GM23338 (cell line): ENCODE measurements at regions not wholly inside any gene's neighbourhood (a gene's known extent, or its start where the extent isn't known, plus 50 kb on each side); places are given as distances from the start of the nearest gene placed in this dataset.

ENCODE experiments used
- ATAC-seq: fragments of 200-7000 bp; cut with Tn5 transposase; 3 replicates; pipeline ENCODE4 v1.9.1; 2020
- DNase-seq: peaks from one replicate; pipeline ENCODE4 v3.0.0-alpha.2; 2015; ENCODE audit warnings: low spot score
- H2AFZ ChIP-seq: fragments of 200-600 bp; sonication (generic); 2 replicates; pipeline ENCODE4 v1.8.0; 2016; ENCODE audit warnings: antibody characterized with exemption, mild to moderate bottlenecking, moderate library complexity
- H3F3A ChIP-seq: fragments of 200-600 bp; sonication (generic); replicated peaks from 2 replicates; pipeline ENCODE4 v1.8.0; 2017; ENCODE audit warnings: antibody characterized with exemption, mixed run types, low read depth
- H3K27ac ChIP-seq: fragments of 200-600 bp; sonication (generic); 2 replicates; pipeline ENCODE4 v1.6.1; 2016; ENCODE audit warnings: low read depth
- H3K27me3 ChIP-seq: fragments of 200-600 bp; sonication (generic); 2 replicates; pipeline ENCODE4 v1.8.0; 2016; ENCODE audit warnings: mild to moderate bottlenecking, mixed run types, moderate library complexity; ENCODE audit not compliant: insufficient read depth
- H3K36me3 ChIP-seq: fragments of 200-600 bp; sonication (generic); 2 replicates; pipeline ENCODE4 v1.8.0; 2016; ENCODE audit warnings: mild to moderate bottlenecking; ENCODE audit not compliant: insufficient read depth
- H3K4me1 ChIP-seq: fragments of 200-600 bp; sonication (generic); 2 replicates; pipeline ENCODE4 v1.8.0; 2016; ENCODE audit warnings: mild to moderate bottlenecking, moderate library complexity; ENCODE audit not compliant: insufficient read depth
- H3K4me2 ChIP-seq: fragments of 200-600 bp; sonication (generic); 2 replicates; pipeline ENCODE4 v1.7.1; 2017; ENCODE audit warnings: mixed run types
- H3K4me3 ChIP-seq: fragments of 200-600 bp; sonication (generic); 2 replicates; pipeline ENCODE4 v1.6.1; 2016; ENCODE audit warnings: mixed run types
- H3K79me2 ChIP-seq: fragments of 200-600 bp; sonication (generic); replicated peaks from 2 replicates; pipeline ENCODE4 v1.8.0; 2017; ENCODE audit warnings: mild to moderate bottlenecking; ENCODE audit not compliant: insufficient read depth
- H3K9me2 ChIP-seq: fragments of 200-600 bp; sonication (generic); 2 replicates; pipeline ENCODE4 v1.8.0; 2017; ENCODE audit not compliant: insufficient read depth
- H4K20me1 ChIP-seq: fragments of 200-600 bp; sonication (generic); replicated peaks from 2 replicates; pipeline ENCODE4 v1.8.0; 2017; ENCODE audit warnings: mild to moderate bottlenecking; ENCODE audit not compliant: insufficient read depth
- H3K27ac Mint-ChIP-seq: 2 replicates; pipeline ENCODE4 v1.8.0; 2020; ENCODE audit warnings: inconsistent platforms, mild to moderate bottlenecking, moderate library complexity, mixed read lengths
- H3K27me3 Mint-ChIP-seq: 3 replicates; pipeline ENCODE4 v1.8.0; 2022; ENCODE audit warnings: low read depth, mild to moderate bottlenecking, moderate library complexity, mixed read lengths, inconsistent platforms; ENCODE audit not compliant: insufficient read depth, poor library complexity
- H3K36me3 Mint-ChIP-seq: 3 replicates; pipeline ENCODE4 v1.8.0; 2021; ENCODE audit warnings: low read depth, mild to moderate bottlenecking, inconsistent platforms, moderate library complexity, mixed read lengths
- H3K4me1 Mint-ChIP-seq: 3 replicates; pipeline ENCODE4 v1.8.0; 2020; ENCODE audit warnings: mild to moderate bottlenecking, inconsistent platforms, mixed read lengths
- H3K4me3 Mint-ChIP-seq: 3 replicates; pipeline ENCODE4 v1.8.0; 2021; ENCODE audit warnings: moderate library complexity, mild to moderate bottlenecking, inconsistent platforms, mixed read lengths
- H3K9me3 Mint-ChIP-seq: 3 replicates; pipeline ENCODE4 v1.8.0; 2020; ENCODE audit warnings: moderate library complexity, mild to moderate bottlenecking, inconsistent platforms, mixed read lengths
- CREB1 ChIP-seq: fragments of 250-450 bp; sonication (Bioruptor Pico); IDR thresholded peaks from 2 replicates; pipeline ENCODE4 v1.5.0; 2020; ENCODE audit warnings: low read depth, mild to moderate bottlenecking, moderate library complexity
- EZH2phosphoT487 ChIP-seq: fragments of 200-600 bp; sonication (generic); IDR thresholded peaks from one replicate; pipeline ENCODE4 v1.8.1; 2018; ENCODE audit warnings: antibody characterized with exemption; ENCODE audit not compliant: unreplicated experiment
- JUNB ChIP-seq: IDR thresholded peaks from one replicate; pipeline ENCODE4 v1.6.1; 2016; ENCODE audit warnings: antibody characterized with exemption; ENCODE audit not compliant: unreplicated experiment
- NANOG ChIP-seq: IDR thresholded peaks from 2 replicates; pipeline ENCODE4 v1.6.1; 2016; ENCODE audit warnings: antibody characterized with exemption, borderline replicate concordance
- POLR2AphosphoS5 ChIP-seq: IDR thresholded peaks from 2 replicates; pipeline ENCODE4 v1.6.1; 2016; ENCODE audit warnings: antibody characterized with exemption, low read depth
- STAT1 ChIP-seq: IDR thresholded peaks from one replicate; pipeline ENCODE4 v1.6.1; 2016; ENCODE audit warnings: antibody characterized with exemption; ENCODE audit not compliant: unreplicated experiment
- ZNF114 ChIP-seq: fragments of 250-450 bp; sonication (Bioruptor Pico); IDR thresholded peaks from 2 replicates; pipeline ENCODE4 v1.5.0; 2020; ENCODE audit warnings: mild to moderate bottlenecking, moderate library complexity
- ZNF331 ChIP-seq: fragments of 250-450 bp; sonication (Bioruptor Pico); IDR thresholded peaks from 2 replicates; pipeline ENCODE4 v1.5.0; 2020; ENCODE audit warnings: low read depth, mild to moderate bottlenecking, moderate library complexity
- TF ChIP-seq, protein P1 (sequence below): IDR thresholded peaks from 2 replicates; pipeline ENCODE4 v1.6.1; 2016; ENCODE audit warnings: antibody characterized with exemption
- TF ChIP-seq, protein P2 (sequence below): IDR thresholded peaks from one replicate; pipeline ENCODE4 v1.6.1; 2018; ENCODE audit warnings: antibody characterized with exemption; ENCODE audit not compliant: unreplicated experiment
- TF ChIP-seq, protein P3 (sequence below), 2 experiments: fragments of 200-600 bp in 1 of 2; sonication (generic) in 1 of 2; conservative IDR thresholded peaks; 2 replicates each; pipeline versions ENCODE4 v1.5.1 to v1.6.1; 2016 to 2017; ENCODE audit warnings: antibody characterized with exemption in 2 of 2, low read depth in 2 of 2, mild to moderate bottlenecking in 2 of 2, moderate library complexity in 1 of 2
- TF ChIP-seq, protein P4 (sequence below): fragments of 250-450 bp; sonication (Bioruptor Pico); IDR thresholded peaks from 2 replicates; pipeline ENCODE4 v1.5.0; 2020; ENCODE audit warnings: mild to moderate bottlenecking, moderate library complexity

DNA sequence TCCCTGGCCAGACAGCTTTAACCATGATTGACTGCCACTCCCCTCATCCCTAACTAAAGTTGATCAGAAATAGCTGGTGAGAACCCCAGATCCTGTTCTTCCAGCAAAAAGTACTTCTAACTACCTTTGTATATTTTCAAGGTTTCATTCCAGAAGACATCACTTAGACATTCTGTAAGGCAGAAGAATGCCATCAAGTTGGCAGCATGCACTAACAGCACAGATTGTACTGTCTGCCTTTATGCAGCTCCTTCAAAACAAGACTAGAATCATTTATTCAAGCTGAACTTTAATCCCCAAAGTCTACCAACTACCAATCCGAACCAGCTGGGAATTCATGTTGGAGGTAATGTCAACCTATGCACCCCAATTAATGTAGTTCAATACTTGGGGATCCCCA, 167.6 kb upstream of the KLHL1 start:
- Histone ChIP-seq H3K4me2 (no peak overlapping the region), H3K9me2 (no peaks in the 10 kb centered on the region), H4K20me1 (no peaks in the 10 kb centered on the region), H2AFZ (no peak overlapping the region), H3K4me1 (no peaks in the 10 kb centered on the region), H3K27ac (no peak overlapping the region), H3F3A (no peaks in the 10 kb centered on the region), H3K79me2 (no peaks in the 10 kb centered on the region), H3K27me3 (no peaks in the 10 kb centered on the region), H3K36me3 (no peaks in the 10 kb centered on the region), H3K4me3 (no peak overlapping the region)
- no peak overlapping the region for H3K27ac Mint-ChIP-seq
- no peaks in the 10 kb centered on the region for H3K27me3 Mint-ChIP-seq
- TF ChIP-seq, protein P1, sequence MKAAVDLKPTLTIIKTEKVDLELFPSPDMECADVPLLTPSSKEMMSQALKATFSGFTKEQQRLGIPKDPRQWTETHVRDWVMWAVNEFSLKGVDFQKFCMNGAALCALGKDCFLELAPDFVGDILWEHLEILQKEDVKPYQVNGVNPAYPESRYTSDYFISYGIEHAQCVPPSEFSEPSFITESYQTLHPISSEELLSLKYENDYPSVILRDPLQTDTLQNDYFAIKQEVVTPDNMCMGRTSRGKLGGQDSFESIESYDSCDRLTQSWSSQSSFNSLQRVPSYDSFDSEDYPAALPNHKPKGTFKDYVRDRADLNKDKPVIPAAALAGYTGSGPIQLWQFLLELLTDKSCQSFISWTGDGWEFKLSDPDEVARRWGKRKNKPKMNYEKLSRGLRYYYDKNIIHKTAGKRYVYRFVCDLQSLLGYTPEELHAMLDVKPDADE = no peak
- TF ChIP-seq, protein P2, sequence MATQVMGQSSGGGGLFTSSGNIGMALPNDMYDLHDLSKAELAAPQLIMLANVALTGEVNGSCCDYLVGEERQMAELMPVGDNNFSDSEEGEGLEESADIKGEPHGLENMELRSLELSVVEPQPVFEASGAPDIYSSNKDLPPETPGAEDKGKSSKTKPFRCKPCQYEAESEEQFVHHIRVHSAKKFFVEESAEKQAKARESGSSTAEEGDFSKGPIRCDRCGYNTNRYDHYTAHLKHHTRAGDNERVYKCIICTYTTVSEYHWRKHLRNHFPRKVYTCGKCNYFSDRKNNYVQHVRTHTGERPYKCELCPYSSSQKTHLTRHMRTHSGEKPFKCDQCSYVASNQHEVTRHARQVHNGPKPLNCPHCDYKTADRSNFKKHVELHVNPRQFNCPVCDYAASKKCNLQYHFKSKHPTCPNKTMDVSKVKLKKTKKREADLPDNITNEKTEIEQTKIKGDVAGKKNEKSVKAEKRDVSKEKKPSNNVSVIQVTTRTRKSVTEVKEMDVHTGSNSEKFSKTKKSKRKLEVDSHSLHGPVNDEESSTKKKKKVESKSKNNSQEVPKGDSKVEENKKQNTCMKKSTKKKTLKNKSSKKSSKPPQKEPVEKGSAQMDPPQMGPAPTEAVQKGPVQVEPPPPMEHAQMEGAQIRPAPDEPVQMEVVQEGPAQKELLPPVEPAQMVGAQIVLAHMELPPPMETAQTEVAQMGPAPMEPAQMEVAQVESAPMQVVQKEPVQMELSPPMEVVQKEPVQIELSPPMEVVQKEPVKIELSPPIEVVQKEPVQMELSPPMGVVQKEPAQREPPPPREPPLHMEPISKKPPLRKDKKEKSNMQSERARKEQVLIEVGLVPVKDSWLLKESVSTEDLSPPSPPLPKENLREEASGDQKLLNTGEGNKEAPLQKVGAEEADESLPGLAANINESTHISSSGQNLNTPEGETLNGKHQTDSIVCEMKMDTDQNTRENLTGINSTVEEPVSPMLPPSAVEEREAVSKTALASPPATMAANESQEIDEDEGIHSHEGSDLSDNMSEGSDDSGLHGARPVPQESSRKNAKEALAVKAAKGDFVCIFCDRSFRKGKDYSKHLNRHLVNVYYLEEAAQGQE = no peak
- TF ChIP-seq EZH2phosphoT487 (no peak), ZNF331 (CRISPR knock-in tag) (no peak), CREB1 (CRISPR knock-in tag) (no peak), POLR2AphosphoS5 (no peak), STAT1 (no peak), NANOG (no peak), ZNF114 (CRISPR knock-in tag) (no peak), JUNB (no peak)
- TF ChIP-seq, protein P3, sequence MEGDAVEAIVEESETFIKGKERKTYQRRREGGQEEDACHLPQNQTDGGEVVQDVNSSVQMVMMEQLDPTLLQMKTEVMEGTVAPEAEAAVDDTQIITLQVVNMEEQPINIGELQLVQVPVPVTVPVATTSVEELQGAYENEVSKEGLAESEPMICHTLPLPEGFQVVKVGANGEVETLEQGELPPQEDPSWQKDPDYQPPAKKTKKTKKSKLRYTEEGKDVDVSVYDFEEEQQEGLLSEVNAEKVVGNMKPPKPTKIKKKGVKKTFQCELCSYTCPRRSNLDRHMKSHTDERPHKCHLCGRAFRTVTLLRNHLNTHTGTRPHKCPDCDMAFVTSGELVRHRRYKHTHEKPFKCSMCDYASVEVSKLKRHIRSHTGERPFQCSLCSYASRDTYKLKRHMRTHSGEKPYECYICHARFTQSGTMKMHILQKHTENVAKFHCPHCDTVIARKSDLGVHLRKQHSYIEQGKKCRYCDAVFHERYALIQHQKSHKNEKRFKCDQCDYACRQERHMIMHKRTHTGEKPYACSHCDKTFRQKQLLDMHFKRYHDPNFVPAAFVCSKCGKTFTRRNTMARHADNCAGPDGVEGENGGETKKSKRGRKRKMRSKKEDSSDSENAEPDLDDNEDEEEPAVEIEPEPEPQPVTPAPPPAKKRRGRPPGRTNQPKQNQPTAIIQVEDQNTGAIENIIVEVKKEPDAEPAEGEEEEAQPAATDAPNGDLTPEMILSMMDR (conservative IDR thresholded peaks at IDR 0.05; ENCODE audit: low read depth in 2 of 2) = no peak
- TF ChIP-seq, protein P4, sequence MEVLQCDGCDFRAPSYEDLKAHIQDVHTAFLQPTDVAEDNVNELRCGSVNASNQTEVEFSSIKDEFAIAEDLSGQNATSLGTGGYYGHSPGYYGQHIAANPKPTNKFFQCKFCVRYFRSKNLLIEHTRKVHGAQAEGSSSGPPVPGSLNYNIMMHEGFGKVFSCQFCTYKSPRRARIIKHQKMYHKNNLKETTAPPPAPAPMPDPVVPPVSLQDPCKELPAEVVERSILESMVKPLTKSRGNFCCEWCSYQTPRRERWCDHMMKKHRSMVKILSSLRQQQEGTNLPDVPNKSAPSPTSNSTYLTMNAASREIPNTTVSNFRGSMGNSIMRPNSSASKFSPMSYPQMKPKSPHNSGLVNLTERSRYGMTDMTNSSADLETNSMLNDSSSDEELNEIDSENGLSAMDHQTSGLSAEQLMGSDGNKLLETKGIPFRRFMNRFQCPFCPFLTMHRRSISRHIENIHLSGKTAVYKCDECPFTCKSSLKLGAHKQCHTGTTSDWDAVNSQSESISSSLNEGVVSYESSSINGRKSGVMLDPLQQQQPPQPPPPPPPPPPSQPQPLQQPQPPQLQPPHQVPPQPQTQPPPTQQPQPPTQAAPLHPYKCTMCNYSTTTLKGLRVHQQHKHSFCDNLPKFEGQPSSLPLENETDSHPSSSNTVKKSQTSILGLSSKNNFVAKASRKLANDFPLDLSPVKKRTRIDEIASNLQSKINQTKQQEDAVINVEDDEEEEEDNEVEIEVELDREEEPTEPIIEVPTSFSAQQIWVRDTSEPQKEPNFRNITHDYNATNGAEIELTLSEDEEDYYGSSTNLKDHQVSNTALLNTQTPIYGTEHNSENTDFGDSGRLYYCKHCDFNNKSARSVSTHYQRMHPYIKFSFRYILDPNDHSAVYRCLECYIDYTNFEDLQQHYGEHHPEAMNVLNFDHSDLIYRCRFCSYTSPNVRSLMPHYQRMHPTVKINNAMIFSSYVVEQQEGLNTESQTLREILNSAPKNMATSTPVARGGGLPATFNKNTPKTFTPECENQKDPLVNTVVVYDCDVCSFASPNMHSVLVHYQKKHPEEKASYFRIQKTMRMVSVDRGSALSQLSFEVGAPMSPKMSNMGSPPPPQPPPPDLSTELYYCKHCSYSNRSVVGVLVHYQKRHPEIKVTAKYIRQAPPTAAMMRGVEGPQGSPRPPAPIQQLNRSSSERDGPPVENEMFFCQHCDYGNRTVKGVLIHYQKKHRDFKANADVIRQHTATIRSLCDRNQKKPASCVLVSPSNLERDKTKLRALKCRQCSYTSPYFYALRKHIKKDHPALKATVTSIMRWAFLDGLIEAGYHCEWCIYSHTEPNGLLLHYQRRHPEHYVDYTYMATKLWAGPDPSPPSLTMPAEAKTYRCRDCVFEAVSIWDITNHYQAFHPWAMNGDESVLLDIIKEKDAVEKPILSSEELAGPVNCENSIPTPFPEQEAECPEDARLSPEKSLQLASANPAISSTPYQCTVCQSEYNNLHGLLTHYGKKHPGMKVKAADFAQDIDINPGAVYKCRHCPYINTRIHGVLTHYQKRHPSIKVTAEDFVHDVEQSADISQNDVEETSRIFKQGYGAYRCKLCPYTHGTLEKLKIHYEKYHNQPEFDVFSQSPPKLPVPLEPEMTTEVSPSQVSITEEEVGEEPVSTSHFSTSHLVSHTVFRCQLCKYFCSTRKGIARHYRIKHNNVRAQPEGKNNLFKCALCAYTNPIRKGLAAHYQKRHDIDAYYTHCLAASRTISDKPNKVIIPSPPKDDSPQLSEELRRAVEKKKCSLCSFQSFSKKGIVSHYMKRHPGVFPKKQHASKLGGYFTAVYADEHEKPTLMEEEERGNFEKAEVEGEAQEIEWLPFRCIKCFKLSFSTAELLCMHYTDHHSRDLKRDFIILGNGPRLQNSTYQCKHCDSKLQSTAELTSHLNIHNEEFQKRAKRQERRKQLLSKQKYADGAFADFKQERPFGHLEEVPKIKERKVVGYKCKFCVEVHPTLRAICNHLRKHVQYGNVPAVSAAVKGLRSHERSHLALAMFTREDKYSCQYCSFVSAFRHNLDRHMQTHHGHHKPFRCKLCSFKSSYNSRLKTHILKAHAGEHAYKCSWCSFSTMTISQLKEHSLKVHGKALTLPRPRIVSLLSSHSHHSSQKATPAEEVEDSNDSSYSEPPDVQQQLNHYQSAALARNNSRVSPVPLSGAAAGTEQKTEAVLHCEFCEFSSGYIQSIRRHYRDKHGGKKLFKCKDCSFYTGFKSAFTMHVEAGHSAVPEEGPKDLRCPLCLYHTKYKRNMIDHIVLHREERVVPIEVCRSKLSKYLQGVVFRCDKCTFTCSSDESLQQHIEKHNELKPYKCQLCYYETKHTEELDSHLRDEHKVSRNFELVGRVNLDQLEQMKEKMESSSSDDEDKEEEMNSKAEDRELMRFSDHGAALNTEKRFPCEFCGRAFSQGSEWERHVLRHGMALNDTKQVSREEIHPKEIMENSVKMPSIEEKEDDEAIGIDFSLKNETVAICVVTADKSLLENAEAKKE = no peak
- no peaks in the 10 kb centered on the region for H3K36me3 Mint-ChIP-seq
- H3K9me3 Mint-ChIP-seq = no peaks in the 10 kb centered on the region
- ATAC-seq = no peak
- H3K4me1 Mint-ChIP-seq = no peaks in the 10 kb centered on the region; the same call in 2 of the 3 replicates
- H3K4me3 Mint-ChIP-seq = no peak overlapping the region
- DNase-seq = no peak
